ENCODE measurements at regions not wholly inside any gene's neighbourhood (a gene's known extent, or its start where the extent isn't known, plus 50 kb on each side); places are given as distances from the start of the nearest gene placed in this dataset.

- Histone ChIP-seq H3K27me3 (ENCODE audit: control insufficient read depth, insufficient read depth, low read length) (no peaks in the 10 kb centered on the region), H3K4me2 (ENCODE audit: low read length) (no peak overlapping the region), H3K79me2 (no peaks in the 10 kb centered on the region), H3K4me3 (ENCODE audit: low read depth, low read length) (no peak overlapping the region), H3K9ac (no peak overlapping the region), H2AFZ (no peak overlapping the region), H3K9me3 (ENCODE audit: control insufficient read depth, low read length) (no peaks in the 10 kb centered on the region), H3K27ac (no peak overlapping the region), H3K36me3 (ENCODE audit: control insufficient read depth, insufficient read depth, low read length) (no peaks in the 10 kb centered on the region), H3K4me1 (no peaks in the 10 kb centered on the region)
- TF ChIP-seq, protein P1, sequence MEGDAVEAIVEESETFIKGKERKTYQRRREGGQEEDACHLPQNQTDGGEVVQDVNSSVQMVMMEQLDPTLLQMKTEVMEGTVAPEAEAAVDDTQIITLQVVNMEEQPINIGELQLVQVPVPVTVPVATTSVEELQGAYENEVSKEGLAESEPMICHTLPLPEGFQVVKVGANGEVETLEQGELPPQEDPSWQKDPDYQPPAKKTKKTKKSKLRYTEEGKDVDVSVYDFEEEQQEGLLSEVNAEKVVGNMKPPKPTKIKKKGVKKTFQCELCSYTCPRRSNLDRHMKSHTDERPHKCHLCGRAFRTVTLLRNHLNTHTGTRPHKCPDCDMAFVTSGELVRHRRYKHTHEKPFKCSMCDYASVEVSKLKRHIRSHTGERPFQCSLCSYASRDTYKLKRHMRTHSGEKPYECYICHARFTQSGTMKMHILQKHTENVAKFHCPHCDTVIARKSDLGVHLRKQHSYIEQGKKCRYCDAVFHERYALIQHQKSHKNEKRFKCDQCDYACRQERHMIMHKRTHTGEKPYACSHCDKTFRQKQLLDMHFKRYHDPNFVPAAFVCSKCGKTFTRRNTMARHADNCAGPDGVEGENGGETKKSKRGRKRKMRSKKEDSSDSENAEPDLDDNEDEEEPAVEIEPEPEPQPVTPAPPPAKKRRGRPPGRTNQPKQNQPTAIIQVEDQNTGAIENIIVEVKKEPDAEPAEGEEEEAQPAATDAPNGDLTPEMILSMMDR (IDR thresholded peaks at IDR 0.05) = no peak
Observed at GRCh38 chr11:115036406-115037180, 358.3 kb downstream of the NXPE2 start.

GRCh38 chr11:115042002-115042401 is 363.7 kb downstream of the NXPE2 start:
- no peaks in the 10 kb centered on the region for H3K4me1 ChIP-seq
- H3K79me2 ChIP-seq = no peaks in the 10 kb centered on the region
- H3K27ac ChIP-seq = no peak overlapping the region
- no peak overlapping the region for H3K4me2 ChIP-seq (ENCODE audit: low read length)
- no peaks in the 10 kb centered on the region for H3K36me3 ChIP-seq (ENCODE audit: control insufficient read depth, insufficient read depth, low read length)
- TF ChIP-seq, protein P1 (IDR thresholded peaks at IDR 0.05) = no peak
- H3K9me3 ChIP-seq (ENCODE audit: control insufficient read depth, low read length) = no peaks in the 10 kb centered on the region
- no peaks in the 10 kb centered on the region for H3K27me3 ChIP-seq (ENCODE audit: control insufficient read depth, insufficient read depth, low read length)
- no peak overlapping the region for H3K4me3 ChIP-seq (ENCODE audit: low read depth, low read length)
- H2AFZ ChIP-seq = no peak overlapping the region
- no peak overlapping the region for H3K9ac ChIP-seq

DNA sequence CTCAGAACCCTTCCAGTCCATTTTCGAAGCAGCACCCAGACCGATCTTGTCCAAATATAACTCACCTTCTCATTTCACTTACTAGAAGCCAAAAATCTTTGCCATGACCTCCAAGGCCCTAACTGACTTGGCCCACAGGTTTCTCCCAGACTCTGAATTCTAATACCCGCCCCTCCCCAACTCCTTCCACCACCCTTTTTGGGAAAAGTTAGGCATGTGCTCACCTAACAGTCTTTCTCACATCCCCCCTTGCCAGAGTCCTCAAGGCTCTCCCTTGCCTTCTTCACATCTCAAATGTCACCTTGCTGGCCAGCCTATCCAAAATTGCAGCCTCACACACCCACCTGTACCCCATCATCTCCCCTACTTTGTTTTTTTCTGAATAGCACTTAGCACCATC is 369.3 kb downstream of the NXPE2 start:
- Histone ChIP-seq H3K4me3 (ENCODE audit: low read depth, low read length) (no peak overlapping the region), H2AFZ (no peak overlapping the region), H3K36me3 (ENCODE audit: control insufficient read depth, insufficient read depth, low read length) (no peaks in the 10 kb centered on the region), H3K79me2 (no peaks in the 10 kb centered on the region), H3K9me3 (ENCODE audit: control insufficient read depth, low read length) (no peaks in the 10 kb centered on the region), H3K9ac (no peak overlapping the region), H3K4me1 (no peaks in the 10 kb centered on the region), H3K4me2 (ENCODE audit: low read length) (no peak overlapping the region), H3K27ac (no peak overlapping the region), H3K27me3 (ENCODE audit: control insufficient read depth, insufficient read depth, low read length) (no peaks in the 10 kb centered on the region)
- TF ChIP-seq, protein P1 (IDR thresholded peaks at IDR 0.05) = no peak

GRCh38 chr11:115049796-115050195 is 371.5 kb downstream of the NXPE2 start:
- TF ChIP-seq, protein P1 (IDR thresholded peaks at IDR 0.05) = no peak
- Histone ChIP-seq H3K27ac (no peak overlapping the region), H3K4me2 (ENCODE audit: low read length) (no peak overlapping the region), H3K9ac (no peak overlapping the region), H2AFZ (no peak overlapping the region), H3K9me3 (ENCODE audit: control insufficient read depth, low read length) (no peaks in the 10 kb centered on the region), H3K79me2 (no peaks in the 10 kb centered on the region), H3K27me3 (ENCODE audit: control insufficient read depth, insufficient read depth, low read length) (no peaks in the 10 kb centered on the region), H3K4me3 (ENCODE audit: low read depth, low read length) (no peak overlapping the region), H3K4me1 (no peaks in the 10 kb centered on the region), H3K36me3 (ENCODE audit: control insufficient read depth, insufficient read depth, low read length) (no peaks in the 10 kb centered on the region)

DNA sequence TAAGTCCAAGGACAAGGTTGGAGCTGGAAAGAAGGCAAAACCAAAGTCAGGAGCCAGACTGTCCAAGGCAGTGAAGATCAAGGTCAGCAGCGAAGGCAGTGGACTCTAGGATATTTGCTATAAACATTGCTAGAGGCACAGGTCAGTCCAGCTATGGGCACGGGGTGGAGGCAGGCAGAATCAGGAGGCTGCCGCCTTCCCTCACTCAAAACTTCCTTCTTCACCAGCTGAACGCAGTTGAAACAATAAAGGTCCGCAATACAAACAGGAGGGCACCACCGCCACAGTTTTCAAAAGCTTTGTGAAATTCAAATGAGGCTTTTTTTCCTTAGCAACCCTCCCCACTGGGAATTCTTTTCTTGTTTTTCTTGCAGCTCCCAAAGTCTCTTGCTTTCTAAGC is 372.4 kb downstream of the NXPE2 start:
- H3K27me3 ChIP-seq (ENCODE audit: control insufficient read depth, insufficient read depth, low read length) = no peaks in the 10 kb centered on the region
- H3K9me3 ChIP-seq (ENCODE audit: control insufficient read depth, low read length) = no peaks in the 10 kb centered on the region
- H3K36me3 ChIP-seq (ENCODE audit: control insufficient read depth, insufficient read depth, low read length) = no peaks in the 10 kb centered on the region
- H2AFZ ChIP-seq = no peak overlapping the region
- no peak overlapping the region for H3K9ac ChIP-seq
- no peak overlapping the region for H3K4me2 ChIP-seq (ENCODE audit: low read length)
- no peaks in the 10 kb centered on the region for H3K4me1 ChIP-seq
- H3K27ac ChIP-seq = no peak overlapping the region
- no peak overlapping the region for H3K4me3 ChIP-seq (ENCODE audit: low read depth, low read length)
- no peaks in the 10 kb centered on the region for H3K79me2 ChIP-seq
- TF ChIP-seq, protein P1 (IDR thresholded peaks at IDR 0.05) = no peak

All from parathyroid adenoma (tissue), 2 donors.